ENCODE measurements at regions not wholly inside any gene's neighbourhood (a gene's known extent, or its start where the extent isn't known, plus 50 kb on each side); places are given as distances from the start of the nearest gene placed in this dataset.

- TF ChIP-seq CTCF (conservative IDR thresholded peaks at IDR 0.05; ENCODE audit: low read depth, low read length), result no peak
- DNase-seq (ENCODE audit: low read depth), result no peak
Measured at GRCh38 chr7:155166673-155167370, 96.7 kb downstream of the HTR5A start.

GRCh38 chr7:155167706-155168365 lies 97.7 kb downstream of the HTR5A start:
- DNase-seq (ENCODE audit: low read depth), result no peak
- TF ChIP-seq CTCF (conservative IDR thresholded peaks at IDR 0.05; ENCODE audit: low read depth, low read length), result no peak

More at GRCh38 chr7:155166673-155167370, 96.7 kb downstream of the HTR5A start:
- H3K4me3 ChIP-seq (ENCODE audit: low read depth, low read length), result no peak overlapping the region

GRCh38 chr7:155168597-155169480 lies 98.7 kb downstream of the HTR5A start:
- H3K4me3 ChIP-seq (ENCODE audit: low read depth, low read length), result no peak overlapping the region
- TF ChIP-seq CTCF (conservative IDR thresholded peaks at IDR 0.05; ENCODE audit: low read depth, low read length), result no peak
- DNase-seq (ENCODE audit: low read depth), result no peak

More at GRCh38 chr7:155167706-155168365, 97.7 kb downstream of the HTR5A start:
- no peak overlapping the region for H3K4me3 ChIP-seq (ENCODE audit: low read depth, low read length)

- TF ChIP-seq CTCF (conservative IDR thresholded peaks at IDR 0.05; ENCODE audit: low read depth, low read length), result no peak
- no peak overlapping the region for H3K4me3 ChIP-seq (ENCODE audit: low read depth, low read length)
- no peak for DNase-seq (ENCODE audit: low read depth)
Measured at GRCh38 chr7:155169498-155170065, 99.5 kb downstream of the HTR5A start.

- TF ChIP-seq CTCF (conservative IDR thresholded peaks at IDR 0.05; ENCODE audit: low read depth, low read length), result no peak
- no peak for DNase-seq (ENCODE audit: low read depth)
Measured at GRCh38 chr7:155170331-155170730, 100.2 kb downstream of the HTR5A start.

GRCh38 chr7:155172141-155172540 lies 102.0 kb downstream of the HTR5A start:
- no peak overlapping the region for H3K4me3 ChIP-seq (ENCODE audit: low read depth, low read length)
- TF ChIP-seq CTCF (conservative IDR thresholded peaks at IDR 0.05; ENCODE audit: low read depth, low read length), result no peak
- DNase-seq (ENCODE audit: low read depth), result no peak

More at GRCh38 chr7:155170331-155170730, 100.2 kb downstream of the HTR5A start:
- no peak overlapping the region for H3K4me3 ChIP-seq (ENCODE audit: low read depth, low read length)
